ENCODE measurements at regions not wholly inside any gene's neighbourhood (a gene's known extent, or its start where the extent isn't known, plus 50 kb on each side); places are given as distances from the start of the nearest gene placed in this dataset.
"Not testable (repeated sequence)": the region's sequence is repeated elsewhere in the genome, so short reads cannot be mapped to it uniquely, and the experiment has no call there.

GRCh38 chr7:22066522-22066921, 120.8 kb upstream of the CDCA7L start:
- DNase-seq (ENCODE audit: low read depth), result no peak

DNA sequence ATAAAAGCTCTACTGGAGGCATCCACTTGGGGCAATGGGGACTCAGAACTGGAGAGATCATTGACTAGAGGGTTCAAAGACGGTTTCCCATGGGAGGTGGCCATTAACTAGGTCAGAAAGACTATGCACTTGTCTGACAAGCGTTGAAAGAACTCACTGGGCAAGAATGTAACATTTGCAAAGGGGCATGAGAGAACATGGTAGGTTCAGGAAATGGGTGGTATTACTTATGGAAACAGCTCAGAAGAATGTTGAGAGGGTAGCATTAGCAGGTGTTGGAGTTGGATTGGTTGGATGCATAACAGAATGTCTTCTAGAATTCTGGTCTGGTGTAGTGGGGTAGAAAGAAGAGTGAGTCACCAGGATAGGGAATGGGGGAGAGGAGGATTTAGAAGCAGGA, 119.1 kb upstream of the CDCA7L start:
- DNase-seq (ENCODE audit: low read depth), result no peak

- DNase-seq (ENCODE audit: low read depth), result peak; percentile 1
Measured at GRCh38 chr7:22061775-22062174, 116.1 kb upstream of the CDCA7L start.

GRCh38 chr7:22060863-22061262, 115.2 kb upstream of the CDCA7L start:
- no peak for DNase-seq (ENCODE audit: low read depth)

DNA sequence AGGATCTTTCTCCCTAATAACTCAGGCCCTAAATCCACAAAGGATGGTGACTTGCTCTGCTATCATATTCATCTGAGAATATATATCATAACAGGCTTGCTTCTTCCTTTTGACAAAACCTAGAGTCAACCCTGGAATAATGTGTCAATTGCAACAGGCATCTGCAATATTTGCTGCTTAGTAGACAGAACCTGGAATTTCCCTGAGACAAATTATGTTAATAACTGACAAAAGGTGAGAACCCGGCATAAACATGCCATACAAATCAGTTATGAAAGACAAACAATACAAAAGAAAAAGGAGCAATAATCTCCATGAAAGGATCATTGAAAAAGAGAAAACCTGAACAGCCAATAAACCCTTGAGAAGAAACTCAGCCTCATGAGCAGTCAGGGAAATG, 114.5 kb upstream of the CDCA7L start:
- no peak for DNase-seq (ENCODE audit: low read depth)

DNA sequence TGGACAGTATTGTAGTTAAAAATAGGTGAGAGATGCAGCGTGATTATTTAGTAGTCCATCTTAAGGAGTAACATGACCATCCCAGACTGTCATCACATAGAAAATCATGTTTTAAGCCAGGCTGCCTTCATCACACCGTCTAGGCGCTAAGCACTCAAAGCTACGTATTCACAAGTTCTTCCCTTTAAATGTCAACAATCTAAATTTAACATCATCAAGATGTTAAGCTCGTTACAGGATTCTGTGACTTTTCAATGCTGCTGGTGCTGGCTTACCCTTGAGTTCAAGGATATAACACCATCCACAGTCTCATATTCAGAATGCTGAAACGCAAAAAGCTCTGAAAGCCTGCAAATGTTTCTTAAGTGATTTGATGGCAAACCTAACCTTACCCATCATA, 109.5 kb upstream of the CDCA7L start:
- no peak for DNase-seq (ENCODE audit: low read depth)

- DNase-seq (ENCODE audit: low read depth), result no peak
Measured at GRCh38 chr7:22052674-22053365, 107.1 kb upstream of the CDCA7L start.

GRCh38 chr7:22051886-22052673, 106.4 kb upstream of the CDCA7L start:
- no peak for DNase-seq (ENCODE audit: low read depth)

GRCh38 chr7:22049766-22050500, 104.2 kb upstream of the CDCA7L start:
- no peak for DNase-seq (ENCODE audit: low read depth)

DNA sequence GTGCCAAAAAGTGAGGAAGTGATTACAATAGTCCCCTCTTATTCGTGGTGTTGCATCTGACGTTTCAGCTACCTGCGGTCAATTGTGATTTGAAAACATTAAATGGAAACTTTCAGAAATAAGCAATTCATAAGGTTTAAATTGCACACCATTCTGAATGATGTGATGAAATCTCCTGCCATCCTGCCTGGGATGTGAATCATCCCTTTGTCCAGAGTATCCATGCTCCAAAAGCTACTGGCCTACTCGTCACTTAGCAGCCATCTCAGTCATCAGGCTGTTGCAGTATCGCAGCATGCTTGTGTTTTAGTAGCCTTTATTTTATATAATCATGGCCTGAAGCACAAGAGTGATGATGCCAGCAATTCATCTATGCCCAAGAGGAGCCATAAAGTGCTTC, 97.7 kb upstream of the CDCA7L start:
- no peak for DNase-seq (ENCODE audit: low read depth)

GRCh38 chr7:22040923-22041595, 95.4 kb upstream of the CDCA7L start:
- DNase-seq (ENCODE audit: low read depth), result no peak

DNA sequence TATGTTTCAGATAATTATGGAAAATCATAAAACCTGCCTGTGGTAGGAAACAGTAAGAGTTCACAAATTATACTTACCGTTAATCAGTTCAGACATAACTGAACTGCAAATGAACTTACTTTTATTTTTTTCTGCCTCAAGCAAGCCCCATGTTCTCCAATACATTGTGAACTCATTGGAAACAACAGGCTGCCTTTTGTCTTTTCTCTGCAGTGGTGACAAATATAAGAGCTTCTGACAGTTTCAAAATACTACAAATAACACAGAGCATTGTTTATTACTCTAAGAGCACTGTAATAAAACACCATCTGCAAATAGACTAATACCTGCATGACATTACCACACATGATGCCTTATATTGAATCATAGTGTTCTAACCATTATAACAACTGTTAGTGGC, 94.0 kb upstream of the CDCA7L start:
- no peak for DNase-seq (ENCODE audit: low read depth)

GRCh38 chr7:22032356-22032755, 86.7 kb upstream of the CDCA7L start:
- not testable (repeated sequence) for DNase-seq (ENCODE audit: low read depth)

DNA sequence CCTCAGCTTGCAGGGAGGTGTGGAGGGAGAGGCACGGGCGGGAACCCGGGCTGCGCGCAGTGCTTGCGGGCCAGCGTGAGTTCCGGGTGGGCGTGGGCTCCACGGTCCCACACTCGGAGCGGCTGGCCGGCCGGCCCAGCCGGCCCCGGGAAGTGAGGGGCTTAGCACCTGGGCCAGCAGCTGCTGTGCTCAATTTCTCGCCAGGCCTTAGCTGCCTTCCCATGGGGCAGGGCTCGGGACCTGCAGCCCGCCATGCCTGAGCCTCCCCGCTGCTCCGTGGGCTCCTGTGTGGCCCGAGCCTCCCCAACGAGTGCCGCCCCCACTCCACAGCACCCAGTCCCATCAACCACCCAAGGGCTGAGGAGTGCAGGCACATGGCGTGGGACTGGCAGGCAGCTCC, 83.0 kb upstream of the CDCA7L start:
- DNase-seq (ENCODE audit: low read depth), result not testable (repeated sequence)

DNA sequence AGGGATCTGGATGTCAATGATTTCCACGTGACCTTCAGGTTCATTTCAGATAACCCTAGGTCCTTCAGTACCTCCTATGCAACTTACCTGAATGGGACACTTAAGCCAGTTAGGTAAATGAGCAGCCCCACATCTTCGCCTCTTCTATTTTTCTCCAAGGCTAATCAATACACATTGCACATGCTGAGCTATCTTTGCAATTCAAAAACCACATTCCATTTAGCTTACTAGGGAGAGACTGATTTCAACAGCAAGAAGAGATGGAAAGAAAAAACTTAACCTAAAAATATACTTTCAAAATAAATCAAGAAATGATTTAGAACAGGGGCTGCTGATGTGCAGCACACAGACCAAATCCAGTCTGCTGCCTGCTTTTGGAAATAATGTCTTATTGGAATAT, 81.8 kb upstream of the CDCA7L start:
- no peak for DNase-seq (ENCODE audit: low read depth)

GRCh38 chr7:22025983-22026382, 80.3 kb upstream of the CDCA7L start:
- no peak for DNase-seq (ENCODE audit: low read depth)

DNA sequence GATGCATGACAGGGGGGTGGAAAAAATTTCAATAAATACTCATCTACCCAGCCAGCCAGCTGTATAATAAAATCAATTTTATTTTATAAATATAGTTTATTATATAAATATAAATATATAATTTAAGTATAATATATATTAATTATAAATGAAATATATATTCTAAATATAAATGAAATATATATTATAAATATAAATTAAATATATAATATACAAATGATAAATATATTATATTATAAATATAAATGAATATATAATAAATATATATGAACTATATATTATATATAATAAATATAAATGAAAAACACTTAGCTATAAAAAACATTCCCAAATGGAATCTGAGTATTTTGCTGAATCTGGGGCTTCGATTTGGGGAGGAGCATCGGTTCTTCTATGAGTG, 79.4 kb upstream of the CDCA7L start:
- no peak for DNase-seq (ENCODE audit: low read depth)

- DNase-seq (ENCODE audit: low read depth), result no peak
Measured at GRCh38 chr7:22019931-22020330, 74.2 kb upstream of the CDCA7L start.

DNA sequence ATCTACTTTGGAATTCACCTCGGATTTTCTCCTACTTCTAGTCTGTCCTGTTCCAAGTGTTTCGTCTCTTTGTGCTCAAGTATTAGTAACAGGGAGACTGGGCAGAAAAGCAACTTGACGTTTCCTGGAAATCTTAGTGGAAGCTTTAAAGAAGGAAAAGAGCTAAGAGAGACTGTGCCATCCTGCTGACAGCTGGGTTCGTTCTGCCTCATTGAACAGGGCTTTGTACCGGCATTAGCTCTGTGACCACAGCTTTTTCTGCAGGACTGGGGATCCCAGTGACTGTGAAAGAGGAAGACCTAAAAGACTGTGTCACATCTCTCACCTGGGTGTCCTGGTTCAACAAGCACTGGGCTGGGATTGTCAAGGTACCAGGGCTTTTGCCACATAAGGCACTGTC, 70.8 kb upstream of the CDCA7L start:
- no peak for DNase-seq (ENCODE audit: low read depth)

- no peak for DNase-seq (ENCODE audit: low read depth)
Measured at GRCh38 chr7:22013711-22014110, 68.0 kb upstream of the CDCA7L start.

- DNase-seq (ENCODE audit: low read depth), result no peak
Measured at GRCh38 chr7:22008683-22009082, 63.0 kb upstream of the CDCA7L start.

DNA sequence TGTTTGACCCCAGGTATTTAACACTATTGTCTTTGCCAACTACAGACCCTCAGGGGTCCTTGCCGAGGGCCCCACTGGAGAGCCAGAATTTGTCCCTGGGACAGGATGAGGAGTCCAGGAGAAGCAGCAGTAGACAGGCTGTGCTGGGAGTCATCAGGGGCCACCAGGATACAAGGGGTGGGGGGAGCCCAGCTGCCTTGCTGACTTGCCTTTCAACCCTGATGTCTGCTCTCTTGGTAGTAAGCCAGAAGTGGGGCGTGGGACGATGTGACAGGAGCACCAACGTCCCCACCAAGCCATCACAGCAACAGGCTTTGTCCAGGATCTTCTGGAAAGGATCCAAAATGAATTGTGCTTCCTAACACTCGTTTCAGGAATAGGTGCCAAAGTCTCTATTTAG, 62.4 kb upstream of the CDCA7L start:
- no peak for DNase-seq (ENCODE audit: low read depth)

DNA sequence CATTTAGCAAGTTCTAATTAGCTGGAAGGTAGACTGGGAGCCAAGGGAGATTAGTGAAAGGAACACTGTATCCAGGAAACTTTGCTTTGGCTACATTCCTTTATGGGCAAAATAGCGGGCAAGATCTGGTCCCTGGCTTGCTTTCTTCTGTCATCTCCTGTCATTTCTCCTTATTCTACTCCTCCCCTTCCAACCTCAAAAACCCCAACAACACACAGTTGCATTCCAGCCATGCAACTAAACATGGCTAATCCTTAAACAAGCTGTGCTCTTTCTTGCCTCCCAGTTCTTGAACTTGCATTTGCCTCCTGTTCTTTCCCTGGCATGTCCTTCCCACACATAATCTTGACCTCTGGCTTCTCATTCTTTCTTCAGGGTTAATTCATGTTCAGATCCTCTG, 59.5 kb upstream of the CDCA7L start:
- DNase-seq (ENCODE audit: low read depth), result no peak
